ENCODE measurements at regions not wholly inside any gene's neighbourhood (a gene's known extent, or its start where the extent isn't known, plus 50 kb on each side); places are given as distances from the start of the nearest gene placed in this dataset.

DNA sequence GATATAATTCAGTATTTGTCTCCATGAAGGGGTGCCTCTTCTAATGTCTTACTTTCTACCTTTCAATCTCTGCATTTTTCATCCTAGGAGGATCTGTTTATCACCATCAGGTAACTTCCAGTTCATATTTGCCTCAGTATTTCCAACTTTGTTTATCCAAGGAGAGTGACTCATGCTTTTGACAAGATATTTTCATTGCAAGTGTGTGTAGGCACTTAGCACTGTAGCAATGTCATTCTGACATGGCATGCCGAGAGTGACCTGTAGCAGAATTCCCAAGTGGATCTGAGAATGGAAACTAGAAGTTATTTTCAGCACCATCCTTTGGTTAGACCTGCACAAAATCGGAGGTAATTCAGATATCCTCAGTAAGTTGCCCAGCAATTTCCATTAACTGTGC, 129.9 kb downstream of the INHBA start:
- TF ChIP-seq CTCF (IDR thresholded peaks at IDR 0.05): no peak
- no peak for TF ChIP-seq POLR2A (IDR thresholded peaks at IDR 0.05)
- no peak for TF ChIP-seq POLR2AphosphoS5 (IDR thresholded peaks at IDR 0.05)
- TF ChIP-seq EP300 (IDR thresholded peaks at IDR 0.05): no peak

All from sigmoid colon (tissue), 4 donors.